IgD-negative memory B cell (primary cell): ENCODE measurements at regions not wholly inside any gene's neighbourhood (a gene's known extent, or its start where the extent isn't known, plus 50 kb on each side); places are given as distances from the start of the nearest gene placed in this dataset.
"Not testable (repeated sequence)": the region's sequence is repeated elsewhere in the genome, so short reads cannot be mapped to it uniquely, and the experiment has no call there.

ENCODE experiments used
- H3K27ac Mint-ChIP-seq, 3 donors: one replicate each; pipeline ENCODE4 v1.8.0; 2020 to 2022; ENCODE audit warnings: mild to moderate bottlenecking in 3 of 3, mixed read lengths in 3 of 3, moderate library complexity in 1 of 3
- H3K27me3 Mint-ChIP-seq: one replicate; pipeline ENCODE4 v1.8.0; 2021; ENCODE audit warnings: mixed read lengths
- H3K36me3 Mint-ChIP-seq: one replicate; pipeline ENCODE4 v1.8.0; 2020; ENCODE audit warnings: mild to moderate bottlenecking, mixed read lengths
- H3K4me1 Mint-ChIP-seq, 3 donors: one replicate each; pipeline ENCODE4 v1.8.0; 2020 to 2022; ENCODE audit warnings: mixed read lengths in 3 of 3, mild to moderate bottlenecking in 1 of 3
- H3K4me3 Mint-ChIP-seq, 4 donors: one replicate each; pipeline ENCODE4 v1.8.0; 2020 to 2022; ENCODE audit warnings: mild to moderate bottlenecking in 4 of 4, mixed read lengths in 4 of 4, moderate library complexity in 3 of 4
- H3K9me3 Mint-ChIP-seq, 3 donors: one replicate each; pipeline ENCODE4 v1.8.0; 2020 to 2021; ENCODE audit warnings: mixed read lengths in 3 of 3, mild to moderate bottlenecking in 1 of 3

DNA sequence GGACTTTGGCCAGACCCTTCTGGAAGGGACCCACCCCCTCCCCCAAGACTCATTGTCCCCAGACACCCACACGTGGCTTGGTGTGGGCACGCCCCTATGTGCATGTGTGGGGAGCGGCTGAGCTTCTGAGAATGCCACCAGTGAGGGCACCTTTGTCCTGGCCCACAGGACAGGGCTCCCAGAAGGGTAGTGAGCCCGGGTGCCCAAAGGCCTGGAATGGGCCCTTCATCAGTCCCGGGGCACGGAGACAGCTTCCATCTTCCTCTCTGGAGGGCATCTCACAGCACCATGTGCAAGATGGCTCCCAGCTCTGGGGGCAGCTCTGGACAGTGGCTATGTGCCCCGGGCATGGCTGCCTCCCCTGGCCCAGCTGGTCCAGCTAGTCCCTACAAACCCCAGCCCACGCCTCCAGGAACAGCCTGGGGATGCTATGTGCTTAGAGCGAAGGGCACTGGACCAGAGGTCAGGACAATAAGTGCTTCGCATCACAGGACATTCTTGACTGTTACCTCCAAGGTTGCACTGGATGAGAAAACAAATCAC lies 70.1 kb upstream of the PTPN20 start:
- H3K27ac Mint-ChIP-seq, H3K27me3 Mint-ChIP-seq, H3K9me3 Mint-ChIP-seq, H3K4me3 Mint-ChIP-seq, H3K4me1 Mint-ChIP-seq, H3K36me3 Mint-ChIP-seq: not testable (repeated sequence)

- H3K4me3 Mint-ChIP-seq, H3K27ac Mint-ChIP-seq, H3K4me1 Mint-ChIP-seq, H3K36me3 Mint-ChIP-seq, H3K27me3 Mint-ChIP-seq, H3K9me3 Mint-ChIP-seq: not testable (repeated sequence)
Observed at GRCh38 chr10:46845194-46845593, 66.0 kb upstream of the PTPN20 start.

DNA sequence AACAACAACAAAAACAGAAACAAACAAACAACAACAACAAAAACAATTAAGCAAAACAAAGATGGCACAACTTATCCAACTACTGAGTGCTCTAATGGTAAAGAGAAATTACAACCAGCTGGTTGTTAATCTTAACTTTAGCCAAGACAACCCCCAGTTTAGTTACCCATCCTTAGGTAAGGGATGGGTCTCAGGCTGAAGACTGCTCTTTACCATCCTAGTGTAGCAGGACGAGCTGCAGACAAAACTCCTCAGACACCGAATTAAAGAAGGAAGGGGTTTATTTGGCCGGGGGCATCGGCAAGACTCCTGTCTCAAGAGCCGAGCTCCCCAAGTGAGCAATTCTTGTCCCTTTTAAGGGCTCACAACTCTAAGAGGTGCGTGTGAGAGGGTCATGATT lies 65.6 kb upstream of the PTPN20 start:
- H3K4me3 Mint-ChIP-seq, H3K9me3 Mint-ChIP-seq, H3K27ac Mint-ChIP-seq, H3K36me3 Mint-ChIP-seq, H3K27me3 Mint-ChIP-seq, H3K4me1 Mint-ChIP-seq: not testable (repeated sequence)

DNA sequence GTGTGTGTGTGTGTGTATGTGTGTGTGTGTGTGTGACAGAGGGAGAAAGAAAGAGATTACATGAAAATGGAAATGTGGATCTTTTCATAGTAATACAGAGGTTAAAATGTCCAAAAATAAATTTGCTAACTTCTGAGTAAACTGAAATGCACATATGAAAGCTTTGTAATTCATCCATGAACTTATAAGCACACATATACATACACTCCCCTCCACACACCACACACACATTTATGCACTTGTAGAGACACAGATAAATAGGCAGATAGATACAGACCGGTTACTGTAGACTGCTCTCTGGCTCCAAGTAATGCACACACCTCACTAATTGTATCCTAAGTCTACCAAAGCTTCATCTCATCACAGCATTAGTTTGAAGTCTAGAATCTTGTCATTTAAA lies 50.5 kb upstream of the PTPN20 start:
- not testable (repeated sequence) for H3K4me1 Mint-ChIP-seq, H3K9me3 Mint-ChIP-seq, H3K4me3 Mint-ChIP-seq, H3K27ac Mint-ChIP-seq, H3K27me3 Mint-ChIP-seq, H3K36me3 Mint-ChIP-seq
